GM19035 (cell line): ENCODE measurements at regions not wholly inside any gene's neighbourhood (a gene's known extent, or its start where the extent isn't known, plus 50 kb on each side); places are given as distances from the start of the nearest gene placed in this dataset.
"Not testable (repeated sequence)": the region's sequence is repeated elsewhere in the genome, so short reads cannot be mapped to it uniquely, and the experiment has no call there.

Experiments used
- ATAC-seq: cut with Tn5 transposase; IDR thresholded peaks from one replicate; pipeline ENCODE4 v1.9.1; 2021; ENCODE audit not compliant: unreplicated experiment

DNA sequence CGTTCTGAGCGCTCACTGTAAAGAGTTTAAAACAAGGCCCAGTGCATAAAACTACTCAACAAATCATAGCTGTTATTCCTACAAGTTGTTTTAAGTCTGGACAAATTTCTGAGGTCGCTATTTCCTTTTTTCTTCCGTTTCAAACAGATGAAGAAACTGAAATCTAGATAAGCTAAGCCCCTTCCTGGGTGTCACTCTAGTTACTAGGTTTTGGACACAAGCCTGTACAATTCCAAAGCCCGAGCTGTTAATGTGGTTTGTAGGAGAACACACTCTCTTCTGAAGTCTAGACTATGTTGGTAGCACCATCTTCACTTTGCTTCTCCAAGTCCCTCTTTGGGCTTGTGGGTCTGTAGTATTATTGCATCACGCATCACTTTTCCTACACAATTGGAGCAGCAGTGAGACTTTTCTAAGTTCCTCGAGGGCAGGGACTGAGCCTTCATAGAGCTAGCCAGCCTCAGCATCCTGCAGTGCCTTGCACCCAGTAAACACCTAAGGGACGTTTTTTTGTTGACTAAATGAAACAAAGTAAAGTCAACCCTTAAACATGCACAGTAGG is 142.6 kb upstream of the PROK2 start:
- ATAC-seq: no peak

DNA sequence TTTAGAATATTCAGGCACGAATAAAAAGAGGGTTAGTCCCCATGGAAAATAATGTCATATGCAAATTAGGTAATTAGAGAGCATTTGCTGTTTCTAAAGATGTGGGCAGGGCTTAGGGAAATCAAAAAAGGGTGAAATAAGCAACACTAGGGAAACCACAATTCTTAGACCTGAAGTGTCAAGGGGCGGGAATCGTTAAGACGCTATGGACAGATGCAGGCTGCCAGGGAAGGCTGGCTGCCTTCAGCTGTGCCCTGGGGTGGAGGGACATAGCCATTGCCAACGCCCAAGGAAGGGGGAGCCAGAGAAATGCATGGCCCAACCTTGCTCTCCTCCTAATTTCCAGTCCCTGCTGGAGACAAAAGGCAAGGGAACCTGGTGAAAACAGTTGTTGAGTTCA is 141.7 kb upstream of the PROK2 start:
- no peak for ATAC-seq

DNA sequence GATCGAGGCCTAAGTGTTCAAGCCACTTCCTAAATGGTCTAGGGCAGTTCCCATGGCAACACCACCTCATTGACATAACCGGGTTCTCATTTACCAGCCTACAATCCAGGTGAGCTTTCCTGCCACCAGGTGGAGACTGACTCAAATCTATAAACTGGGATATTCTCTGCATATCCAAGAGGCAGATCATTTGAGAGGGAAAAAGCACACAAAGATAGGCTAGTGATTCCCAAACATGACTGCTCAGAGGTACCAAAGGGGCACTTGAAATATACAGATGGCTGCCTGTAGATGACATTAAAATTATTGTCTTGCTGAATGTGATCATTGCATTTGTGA is 141.3 kb upstream of the PROK2 start:
- no peak for ATAC-seq

DNA sequence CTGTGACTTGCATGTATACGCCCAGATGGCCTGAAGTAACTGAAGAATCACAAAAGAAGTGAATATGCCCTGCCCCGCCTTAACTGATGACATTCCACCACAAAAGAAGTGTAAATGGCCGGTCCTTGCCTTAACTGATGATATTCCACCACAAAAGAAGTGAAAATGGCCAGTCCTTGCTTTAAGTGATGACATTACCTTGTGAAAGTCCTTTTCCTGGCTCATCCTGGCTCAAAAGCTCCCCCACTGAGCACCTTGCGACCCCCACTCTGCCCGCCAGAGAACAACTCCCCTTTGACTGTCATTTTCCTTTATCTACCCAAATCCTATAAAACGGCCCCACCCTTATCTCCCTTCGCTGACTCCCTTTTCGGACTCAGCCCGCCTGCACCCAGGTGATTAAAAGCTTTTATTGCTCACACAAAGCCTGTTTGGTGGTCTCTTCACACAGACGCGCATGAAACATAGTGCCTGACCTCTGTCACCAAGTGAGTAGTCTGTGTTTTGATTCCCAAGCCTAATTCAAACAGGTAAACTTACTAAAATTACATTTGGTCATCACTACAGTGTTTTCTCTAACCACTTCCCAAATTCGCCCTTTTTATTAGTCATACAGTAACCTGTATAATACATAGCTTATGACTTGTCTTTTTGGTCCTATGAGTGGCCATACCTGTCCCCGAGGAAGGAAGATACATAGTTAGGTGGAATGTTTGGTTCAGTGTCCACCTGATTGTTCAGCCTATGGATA is 140.7 kb upstream of the PROK2 start:
- not testable (repeated sequence) for ATAC-seq

DNA sequence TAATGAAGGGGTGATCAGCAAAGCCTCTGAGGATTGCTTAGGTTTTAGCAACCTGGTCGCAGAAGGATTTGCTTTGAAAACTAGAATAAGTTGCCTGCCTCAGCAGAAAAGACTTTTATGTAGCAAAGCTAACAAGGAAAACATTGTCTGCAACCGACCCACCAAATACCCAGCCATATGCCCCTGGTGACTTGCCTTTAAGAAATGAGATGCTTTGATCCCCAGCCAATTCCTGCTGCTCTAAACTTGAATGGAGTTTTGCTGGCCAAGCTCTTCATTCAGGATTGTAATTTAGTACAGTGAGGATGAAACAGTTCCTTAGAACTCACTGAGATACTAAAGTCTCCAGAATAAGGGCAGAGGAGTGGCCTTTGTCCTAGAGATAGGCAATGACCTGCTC is 139.8 kb upstream of the PROK2 start:
- no peak for ATAC-seq

DNA sequence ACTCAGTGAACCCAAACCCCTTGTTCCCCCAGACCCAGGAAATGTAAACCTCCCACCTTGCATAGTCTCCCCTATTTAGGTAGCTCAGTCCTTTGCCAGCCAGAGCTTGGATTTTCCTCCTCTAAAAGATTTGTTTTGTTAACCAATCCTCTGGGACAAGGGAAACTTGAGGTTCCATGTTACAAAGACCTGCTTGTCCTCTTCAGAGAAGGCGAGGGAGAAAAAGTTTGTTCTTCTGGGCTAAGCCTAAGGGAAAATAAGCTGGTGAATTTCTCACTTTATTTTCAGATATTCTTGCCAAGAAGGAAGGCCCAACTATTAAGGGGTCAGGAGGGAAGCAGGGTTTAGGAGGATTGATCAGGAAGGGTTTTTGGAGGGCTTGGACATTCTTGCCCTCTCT is 136.1 kb upstream of the PROK2 start:
- no peak for ATAC-seq

DNA sequence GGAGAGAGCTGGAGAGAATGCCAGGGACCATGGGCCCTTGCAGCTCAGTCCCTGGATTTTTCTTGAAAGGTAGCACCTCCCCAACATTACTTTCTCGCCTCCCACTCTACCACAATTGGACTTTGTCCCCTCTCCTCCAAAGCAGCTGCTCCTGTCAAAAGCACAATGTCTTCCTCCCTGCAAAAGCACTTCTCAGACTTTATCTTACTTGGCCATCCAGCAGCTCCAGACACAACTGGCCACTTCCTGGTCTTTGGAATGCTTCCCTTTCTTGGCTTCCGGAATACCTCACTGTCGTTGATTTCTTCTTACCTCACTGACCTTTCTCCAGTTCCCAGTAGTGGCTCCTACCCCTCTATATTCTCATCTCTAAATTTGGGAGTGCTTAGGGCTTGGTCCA is 134.6 kb upstream of the PROK2 start:
- no peak for ATAC-seq

DNA sequence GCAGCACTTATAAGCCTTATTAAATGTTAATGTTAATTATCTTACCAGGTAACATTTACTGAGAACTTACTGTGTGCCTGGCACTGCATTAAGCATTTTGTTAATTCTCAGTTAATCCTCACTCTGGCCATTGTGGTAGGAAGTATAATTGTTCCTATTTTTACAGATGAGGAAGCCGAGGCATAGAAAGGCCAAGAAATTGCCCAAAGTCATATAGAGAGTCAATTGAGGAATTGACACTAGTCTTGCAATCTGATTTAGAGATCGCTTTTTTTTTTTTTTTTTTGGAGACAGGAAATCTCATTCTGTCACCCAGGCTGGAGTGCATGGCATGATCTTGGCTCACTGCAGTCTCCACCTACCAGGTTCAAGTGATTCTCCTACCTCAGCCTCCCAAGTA is 132.6 kb upstream of the PROK2 start:
- ATAC-seq: no peak

DNA sequence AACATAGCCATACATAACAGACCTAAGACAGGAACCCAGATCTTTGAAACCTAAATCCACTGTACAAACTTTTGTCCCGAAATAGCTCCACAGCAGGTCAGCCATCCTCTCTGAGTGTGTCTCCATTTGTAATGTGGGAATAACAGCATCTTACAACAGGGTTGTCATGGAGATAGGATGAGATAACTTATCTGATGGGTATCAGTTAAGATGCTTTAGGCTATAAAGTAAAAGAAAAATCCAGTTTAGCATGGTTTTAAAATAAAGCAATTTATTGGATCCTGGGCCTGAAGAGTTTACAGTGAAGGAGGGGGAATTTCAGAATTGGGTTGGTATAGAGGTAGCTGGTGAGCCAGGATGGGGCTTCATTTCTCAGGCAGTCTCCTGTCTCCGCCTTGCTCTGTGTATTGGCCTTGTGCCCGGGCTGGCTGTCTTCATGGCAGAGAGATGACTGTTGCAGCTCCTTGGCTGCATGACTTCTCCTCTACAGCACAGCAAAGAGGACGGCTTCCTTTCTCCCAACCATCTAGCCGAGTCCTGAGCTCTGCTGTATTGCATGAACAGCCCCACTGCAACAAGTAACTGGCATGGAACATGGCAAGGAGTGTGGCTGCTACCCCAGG is 131.9 kb upstream of the PROK2 start:
- no peak for ATAC-seq

DNA sequence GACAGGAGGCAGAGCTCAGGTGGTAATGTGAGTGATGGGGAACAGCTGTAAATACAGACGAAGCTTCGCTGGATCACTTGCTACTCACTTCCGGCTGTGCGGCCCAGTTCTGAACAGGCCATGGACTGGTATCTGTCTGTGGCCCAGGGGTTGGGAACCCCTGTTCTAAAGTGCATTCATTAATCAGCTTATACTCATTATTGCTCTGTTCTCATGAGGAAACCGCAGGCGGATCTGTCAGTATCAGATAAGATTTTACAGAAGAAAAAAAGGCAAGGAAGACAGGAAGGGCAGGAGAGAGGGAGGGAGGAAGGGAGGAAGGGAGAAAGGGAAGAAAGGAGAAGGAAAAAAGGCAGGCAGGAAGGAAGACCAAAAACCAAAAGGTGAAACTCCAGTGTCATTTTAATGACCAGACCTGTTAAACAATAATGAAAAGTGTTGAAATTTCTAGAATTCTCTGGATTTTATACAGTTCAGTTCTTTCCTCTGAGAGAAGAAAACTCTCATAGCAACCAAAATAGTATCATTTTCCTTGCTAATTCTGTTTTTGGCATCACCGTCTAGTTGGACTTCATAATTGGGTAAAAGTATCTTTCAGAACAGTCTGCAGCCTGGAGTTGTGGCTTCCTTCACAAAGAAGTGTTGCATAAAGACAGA is 128.0 kb upstream of the PROK2 start:
- no peak for ATAC-seq

DNA sequence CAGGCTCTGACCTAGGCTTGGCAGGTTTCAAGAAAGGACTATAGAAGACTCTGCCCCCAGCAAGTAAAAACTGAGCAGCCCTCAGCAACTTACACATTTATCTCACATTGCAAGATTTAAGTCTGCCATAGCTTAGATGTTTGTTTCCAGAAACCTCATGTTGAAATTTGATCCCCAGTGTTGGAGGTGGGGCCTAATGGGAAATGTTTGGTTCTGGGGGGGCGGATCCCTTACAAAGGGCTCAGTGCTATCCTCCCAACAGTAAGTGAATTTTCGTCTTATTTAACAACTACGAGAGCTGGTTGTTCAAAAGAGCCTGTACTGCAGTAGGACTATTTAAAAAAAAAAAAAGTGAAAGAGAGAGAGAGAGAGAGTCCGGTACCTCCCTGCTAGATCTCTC is 125.2 kb upstream of the PROK2 start:
- no peak for ATAC-seq

DNA sequence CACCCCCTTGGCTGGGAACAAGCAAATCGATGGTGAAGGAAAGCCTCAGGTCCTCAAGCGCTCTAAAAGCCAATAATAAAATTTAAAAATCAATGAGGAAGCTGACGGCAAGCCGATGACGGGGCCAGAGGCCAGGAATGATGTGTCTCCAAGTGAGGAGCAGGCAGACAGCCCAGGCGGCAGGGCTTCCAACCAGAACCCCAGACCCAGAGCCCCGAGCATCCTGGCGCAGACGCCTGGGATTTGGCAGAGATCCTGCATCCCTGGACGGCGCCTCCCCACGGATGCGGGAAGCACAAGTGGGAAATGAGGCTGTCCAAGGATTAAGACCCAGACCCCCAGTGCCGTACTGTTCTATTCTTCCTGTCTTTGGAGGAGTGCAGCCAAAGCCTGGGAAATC is 123.0 kb upstream of the PROK2 start:
- ATAC-seq: no peak

DNA sequence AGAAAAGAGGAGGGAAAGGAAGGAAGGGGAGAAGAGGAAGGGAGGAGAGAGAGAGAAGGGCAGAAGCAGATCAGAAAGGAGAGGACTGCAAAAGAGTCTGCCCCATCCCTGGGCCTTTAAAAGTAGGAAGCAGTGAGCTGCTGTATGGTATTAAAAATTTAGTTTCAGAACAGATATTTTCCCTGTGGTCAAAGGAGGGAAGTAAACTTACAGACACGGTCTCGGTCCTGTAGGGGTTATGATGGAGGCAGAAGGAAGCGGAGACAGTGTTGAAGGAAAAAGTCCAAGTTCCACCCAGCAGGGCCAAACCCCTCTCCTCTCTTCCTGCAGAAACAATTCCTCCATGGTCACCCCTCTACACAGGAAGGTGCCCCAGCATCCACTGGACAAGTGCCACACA is 122.0 kb upstream of the PROK2 start:
- ATAC-seq: no peak

DNA sequence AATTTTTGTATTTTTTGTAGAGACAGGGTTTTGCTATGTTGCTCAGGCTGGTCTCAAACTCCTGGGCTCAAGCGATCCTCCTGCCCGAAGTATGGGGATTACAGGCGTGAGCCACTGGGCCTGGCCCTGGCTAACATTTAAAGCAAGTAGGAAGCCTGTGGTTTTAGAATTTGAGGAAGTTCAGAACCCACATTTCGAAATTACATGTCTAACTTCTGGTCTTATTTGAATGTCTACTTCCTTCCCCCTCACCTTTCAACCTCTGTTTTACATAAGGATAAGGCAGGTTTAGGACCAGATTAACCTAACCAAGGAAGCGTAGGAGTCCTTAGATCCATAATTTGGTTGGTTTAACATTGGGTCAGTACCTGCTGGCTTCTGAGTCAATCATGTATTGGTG is 120.5 kb upstream of the PROK2 start:
- peak; percentile 93 for ATAC-seq

DNA sequence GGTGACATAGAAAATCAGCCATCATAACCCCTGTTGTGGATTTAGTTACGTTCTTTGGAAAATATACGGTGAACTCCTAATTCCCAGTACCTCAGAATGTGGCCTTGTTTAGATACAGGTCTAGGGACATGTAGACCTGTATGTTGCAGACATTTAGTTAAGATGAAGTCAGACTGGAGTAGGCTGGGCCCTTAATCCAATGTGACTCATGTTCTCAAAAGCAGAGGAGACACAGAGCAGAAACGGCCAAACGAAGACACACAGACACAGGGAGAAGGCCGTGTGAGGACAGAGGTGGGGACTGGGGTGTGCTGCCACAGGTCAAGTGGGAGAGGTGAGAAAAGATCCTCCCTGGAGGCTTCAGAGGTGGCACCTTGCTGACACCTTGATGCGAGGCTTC is 119.0 kb upstream of the PROK2 start:
- ATAC-seq: no peak

DNA sequence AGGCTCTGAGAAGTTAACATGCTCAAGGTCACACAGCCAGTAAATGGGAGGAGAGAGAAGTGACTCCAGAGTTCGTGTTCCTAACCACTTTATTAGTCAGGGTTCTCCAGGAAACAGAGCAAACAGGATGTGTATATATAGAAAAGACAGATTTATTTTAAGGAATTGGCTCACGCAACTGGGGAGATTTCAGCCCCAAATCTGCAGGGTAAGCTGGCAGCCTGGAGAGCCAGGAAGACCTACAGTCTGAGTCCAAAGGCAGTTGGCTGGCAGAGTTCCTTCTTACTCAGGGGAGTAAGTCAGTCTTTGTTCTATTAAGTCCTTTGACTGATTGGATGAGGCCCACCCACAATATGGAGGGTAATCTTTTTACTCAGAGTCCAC is 118.2 kb upstream of the PROK2 start:
- no peak for ATAC-seq

DNA sequence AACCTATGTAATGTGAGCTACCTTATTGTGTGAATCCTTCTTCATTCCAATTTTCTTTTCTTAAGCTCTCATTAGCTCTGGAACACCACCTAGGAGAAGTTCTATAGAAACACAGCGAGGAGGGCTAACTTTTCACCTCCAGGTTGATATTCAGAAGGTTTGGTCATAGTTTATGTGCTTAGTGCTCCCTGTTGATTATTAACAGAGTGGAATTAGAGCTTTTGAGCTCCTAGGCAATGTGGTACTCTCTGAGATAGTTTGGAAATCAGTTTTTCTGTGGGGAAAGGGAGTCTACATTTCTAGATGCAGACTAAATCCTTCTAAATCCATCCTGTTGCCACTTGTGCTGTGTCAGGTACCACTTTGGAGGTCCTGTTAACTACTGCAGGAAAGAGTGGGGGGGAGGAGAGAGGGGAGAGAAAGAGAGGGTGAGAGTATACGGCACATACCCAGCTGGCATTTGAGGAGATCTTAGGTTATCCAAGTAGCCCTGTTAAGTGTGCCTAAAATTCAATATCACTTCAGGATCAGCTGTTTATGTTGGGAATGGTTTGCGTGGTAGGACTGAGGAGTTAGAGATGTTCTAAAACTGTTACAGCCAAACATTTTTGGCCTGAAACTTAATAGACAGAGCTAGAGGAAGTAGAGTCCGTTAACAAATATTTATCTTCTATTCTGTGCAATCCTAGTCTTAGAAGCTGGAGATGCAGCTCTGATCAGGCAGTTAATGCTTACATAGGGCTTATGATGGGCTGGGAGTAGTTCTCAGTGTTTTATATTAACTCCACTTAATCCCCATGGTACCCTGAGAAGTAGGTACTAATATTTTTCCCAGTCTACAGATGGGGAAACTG is 117.5 kb upstream of the PROK2 start:
- ATAC-seq: no peak

DNA sequence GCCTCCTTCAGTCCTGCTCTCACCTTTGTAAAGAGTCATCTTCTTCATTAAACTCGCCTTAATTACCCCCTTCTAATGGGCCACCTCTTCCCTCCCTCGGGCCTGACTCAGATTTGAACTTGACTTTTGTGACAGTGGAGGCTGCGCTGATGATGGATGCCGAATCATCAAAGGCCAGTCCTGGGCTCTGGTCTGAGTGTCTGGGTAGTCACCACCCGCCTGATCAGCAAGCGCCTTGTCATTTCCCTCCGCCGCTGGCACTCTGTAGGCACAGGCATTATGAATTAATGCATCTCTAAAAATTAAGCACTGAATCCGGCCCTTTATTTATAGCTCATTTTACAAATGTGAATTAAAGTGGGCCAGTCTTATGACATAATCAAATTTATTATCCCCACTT is 116.7 kb upstream of the PROK2 start:
- no peak for ATAC-seq

DNA sequence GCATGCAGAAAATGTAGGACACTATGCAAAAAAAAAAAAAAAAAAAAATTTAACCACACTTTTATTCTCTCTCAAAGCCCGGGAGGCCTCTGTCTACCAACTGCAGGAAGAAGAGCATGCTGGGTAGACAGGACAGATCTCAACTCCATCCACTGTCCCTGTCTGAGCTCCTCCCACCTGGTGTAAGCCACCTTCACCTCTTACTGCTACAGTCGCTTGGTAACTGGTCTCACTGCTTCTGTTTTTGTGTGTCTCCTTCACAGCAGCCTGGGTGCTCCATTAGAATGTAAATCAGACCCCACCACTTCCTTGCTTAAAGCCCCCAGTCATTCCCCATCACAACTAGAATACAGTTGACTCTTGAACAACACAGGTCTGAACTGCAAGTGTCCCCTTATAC is 115.1 kb upstream of the PROK2 start:
- ATAC-seq: no peak

DNA sequence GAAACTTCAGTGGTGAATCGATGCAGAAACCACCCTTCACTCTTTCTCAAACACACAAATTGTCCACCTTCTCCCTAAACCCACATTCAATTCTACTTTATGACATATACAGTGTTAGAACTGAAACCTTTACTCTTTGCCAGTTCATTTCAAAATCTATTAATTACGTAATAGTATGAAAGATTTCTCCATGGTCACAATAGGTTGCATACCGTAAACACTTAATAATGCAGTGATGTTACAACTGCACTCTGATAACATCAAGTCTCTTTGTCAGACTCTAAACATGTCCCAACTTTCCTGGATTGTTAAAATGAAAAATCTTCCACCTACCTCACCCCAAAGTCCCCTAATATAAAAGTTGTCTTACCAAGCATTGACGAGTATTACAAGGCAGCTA is 111.8 kb upstream of the PROK2 start:
- ATAC-seq: no peak

DNA sequence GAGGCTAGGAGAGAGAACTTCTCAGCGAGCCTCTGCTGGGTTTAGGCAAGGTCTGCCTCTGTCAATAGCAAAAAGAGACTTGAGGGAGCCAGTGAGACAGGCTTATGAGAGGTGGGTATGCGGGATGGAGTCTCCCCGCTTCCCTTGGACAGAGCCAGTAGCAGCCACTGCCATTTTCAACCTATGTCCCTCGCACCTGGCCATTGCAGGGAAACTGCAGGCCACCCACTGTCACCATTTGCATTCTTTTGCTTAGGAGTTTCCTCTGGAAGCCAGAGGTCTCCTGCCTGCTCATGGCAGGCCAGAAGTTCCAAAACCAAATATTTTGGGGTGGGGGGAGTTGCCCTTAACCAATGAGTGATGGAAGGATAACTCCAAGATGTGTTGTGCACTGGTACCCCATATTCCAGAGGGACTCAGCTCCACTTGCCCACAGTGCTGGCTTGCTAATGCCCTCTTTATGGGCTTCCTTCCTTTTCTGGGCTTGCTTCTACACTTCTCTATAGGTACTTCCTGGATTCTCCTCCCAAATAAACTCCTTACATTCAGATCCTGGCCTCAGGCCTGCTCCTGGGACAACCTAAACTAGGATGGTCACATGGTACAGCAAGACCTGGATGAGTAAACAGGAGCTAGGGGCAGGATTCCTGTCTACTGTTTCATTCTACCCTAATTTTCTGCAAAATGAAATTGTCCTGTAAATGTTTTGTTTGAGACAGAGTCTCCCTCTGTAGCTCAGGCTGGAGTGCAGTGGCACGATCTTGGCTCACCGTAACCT is 108.9 kb upstream of the PROK2 start:
- ATAC-seq: no peak
